H1 (cell line): ENCODE measurements at regions not wholly inside any gene's neighbourhood (a gene's known extent, or its start where the extent isn't known, plus 50 kb on each side); places are given as distances from the start of the nearest gene placed in this dataset.

Experiments
- CTCF ChIA-PET: fragments of 300-600 bp; sonication (Branson Sonifier 250); formaldehyde crosslinking; loops from one replicate; lab custom pipeline; 2021; ENCODE audit not compliant: partially characterized antibody; lab: Charles Lee
- POLR2A ChIA-PET: fragments of 300-600 bp; sonication (Branson Sonifier 250); formaldehyde crosslinking; loops from one replicate; lab custom pipeline; 2021; ENCODE audit warnings: inconsistent platforms; ENCODE audit not compliant: partially characterized antibody; lab: Charles Lee
- DNase-seq, 2 experiments: peaks; one replicate each; pipeline versions ENCODE4 v3.0.0 to v3.0.0-alpha.2; 2010 to 2022; ENCODE audit warnings: low spot score in 2 of 2, low read depth in 1 of 2, mixed read lengths in 1 of 2
- FAIRE-seq: peaks from 2 replicates; lab custom pipeline; 2011; peaks lifted over from hg19 to GRCh38; lab: Jason Lieb, UNC
- H2AFZ ChIP-seq: 2 replicates; pipeline ENCODE4 v1.8.1; 2012; ENCODE audit warnings: low read length, inconsistent platforms
- H2AK5ac ChIP-seq: 2 replicates; pipeline ENCODE4 v1.6.1; 2013; ENCODE audit warnings: low read depth, low read length
- H2BK120ac ChIP-seq: replicated peaks from 2 replicates; pipeline ENCODE3; 2013; ENCODE audit warnings: low read depth, low read length, inconsistent platforms
- H2BK12ac ChIP-seq: 2 replicates; pipeline ENCODE4 v1.6.1; 2013; ENCODE audit warnings: low read depth, low read length
- H2BK15ac ChIP-seq: 2 replicates; pipeline ENCODE4 v1.6.1; 2013; ENCODE audit warnings: low read length
- H2BK20ac ChIP-seq: 2 replicates; pipeline ENCODE4 v1.6.1; 2013; ENCODE audit warnings: low read length
- H2BK5ac ChIP-seq: 2 replicates; pipeline ENCODE4 v1.6.1; 2013; ENCODE audit warnings: low read depth, low read length
- H3K14ac ChIP-seq: 2 replicates; pipeline ENCODE4 v1.6.1; 2013; ENCODE audit warnings: inconsistent platforms; ENCODE audit not compliant: insufficient read length
- H3K18ac ChIP-seq: 2 replicates; pipeline ENCODE4 v1.6.1; 2013; ENCODE audit warnings: low read length; ENCODE audit errors: extremely low read depth
- H3K23ac ChIP-seq: 2 replicates; pipeline ENCODE4 v1.6.1; 2013; ENCODE audit warnings: inconsistent platforms; ENCODE audit not compliant: insufficient read length
- H3K23me2 ChIP-seq: 2 replicates; pipeline ENCODE4 v1.6.1; 2013; ENCODE audit warnings: low read depth, low read length
- H3K27ac ChIP-seq: 2 replicates; pipeline ENCODE4 v1.6.1; 2011; ENCODE audit warnings: low read depth, low read length, inconsistent platforms
- H3K27me3 ChIP-seq, 4 experiments: replicated peaks in 1 of 4; 1 replicate in 1 of 4; 2 replicates in 3 of 4; pipeline versions ENCODE4 v1.6.1 to v1.8.1; 2011 to 2013; ENCODE audit warnings: low read length in 3 of 4, mild to moderate bottlenecking in 3 of 4, inconsistent platforms in 2 of 4, mixed read lengths in 2 of 4, moderate library complexity in 1 of 4; ENCODE audit not compliant: control insufficient read depth in 3 of 4, insufficient read depth in 3 of 4; ENCODE audit errors: extremely low read depth in 1 of 4
- H3K36me3 ChIP-seq, 4 experiments: 2 replicates each; pipeline versions ENCODE4 v1.6.1 to v1.8.1; 2011 to 2013; ENCODE audit warnings: mild to moderate bottlenecking in 4 of 4, low read length in 3 of 4, moderate library complexity in 2 of 4, control low read depth in 1 of 4, inconsistent platforms in 1 of 4; ENCODE audit not compliant: insufficient read depth in 4 of 4, control insufficient read depth in 2 of 4
- H3K4ac ChIP-seq: replicated peaks from 2 replicates; pipeline ENCODE3; 2013; ENCODE audit warnings: low read length, low read depth, mixed read lengths, inconsistent platforms; ENCODE audit not compliant: insufficient read length
- H3K4me1 ChIP-seq, 4 experiments: replicated peaks in 1 of 4; 1 replicate in 1 of 4; 2 replicates in 3 of 4; pipeline versions ENCODE4 v1.6.1 to v1.8.1; 2011 to 2013; ENCODE audit warnings: low read length in 3 of 4, inconsistent platforms in 2 of 4, mixed read lengths in 1 of 4; ENCODE audit not compliant: insufficient read depth in 4 of 4, control insufficient read depth in 3 of 4
- H3K4me2 ChIP-seq, 2 experiments: 2 replicates each; pipeline versions ENCODE4 v1.6.1 to v1.8.1; 2011 to 2013; ENCODE audit warnings: low read depth in 2 of 2, low read length in 2 of 2, control low read depth in 1 of 2, inconsistent platforms in 1 of 2, mild to moderate bottlenecking in 1 of 2; ENCODE audit not compliant: insufficient read depth in 1 of 2
- H3K4me3 ChIP-seq, 4 experiments: fragments of 200-600, 300-600 bp in 1 of 4; sonication (generic), shearing (Covaris generic), sonication (Bioruptor Twin) in 1 of 4; 2 replicates each; pipeline versions ENCODE4 v1.5.1 to v1.8.1; 2011 to 2016; ENCODE audit warnings: low read length in 4 of 4, low read depth in 3 of 4, control low read depth in 2 of 4, inconsistent platforms in 2 of 4, mild to moderate bottlenecking in 2 of 4, mixed read lengths in 1 of 4, moderate library complexity in 1 of 4; ENCODE audit not compliant: insufficient read depth in 2 of 4; ENCODE audit errors: extremely low read depth in 1 of 4
- H3K56ac ChIP-seq: replicated peaks from 2 replicates; pipeline ENCODE3; 2013; ENCODE audit warnings: low read depth, mild to moderate bottlenecking, mixed read lengths, low read length, inconsistent platforms; ENCODE audit not compliant: insufficient read length
- H3K79me1 ChIP-seq: 2 replicates; pipeline ENCODE4 v1.6.1; 2013; ENCODE audit warnings: low read depth, low read length, control low read depth
- H3K79me2 ChIP-seq, 2 experiments: 2 replicates each; pipeline versions ENCODE4 v1.6.1 to v1.8.1; 2012 to 2013; ENCODE audit warnings: low read length in 2 of 2, mild to moderate bottlenecking in 2 of 2, inconsistent platforms in 1 of 2; ENCODE audit not compliant: insufficient read depth in 2 of 2, control insufficient read depth in 1 of 2
- H3K9ac ChIP-seq, 4 experiments: replicated peaks in 1 of 4; 1 replicate in 1 of 4; 2 replicates in 3 of 4; pipeline versions ENCODE4 v1.6.1 to v1.8.1; 2011 to 2013; ENCODE audit warnings: low read depth in 3 of 4, low read length in 3 of 4, control low read depth in 2 of 4, mild to moderate bottlenecking in 2 of 4, moderate library complexity in 2 of 4, inconsistent platforms in 1 of 4; ENCODE audit errors: extremely low read depth in 1 of 4
- H3K9me3 ChIP-seq, 2 experiments: 2 replicates each; pipeline versions ENCODE4 v1.6.1 to v1.8.1; 2012 to 2013; ENCODE audit warnings: mild to moderate bottlenecking in 2 of 2, moderate library complexity in 2 of 2, control low read depth in 1 of 2, inconsistent platforms in 1 of 2, low read depth in 1 of 2, low read length in 1 of 2, mixed read lengths in 1 of 2; ENCODE audit not compliant: insufficient read depth in 2 of 2
- H4K20me1 ChIP-seq, 2 experiments: replicated peaks in 1 of 2; 2 replicates each; pipeline versions ENCODE3 to v1.8.1; 2011 to 2013; ENCODE audit warnings: inconsistent platforms in 2 of 2, low read length in 2 of 2, mild to moderate bottlenecking in 1 of 2; ENCODE audit not compliant: insufficient read depth in 2 of 2, control insufficient read depth in 1 of 2
- H4K5ac ChIP-seq: 2 replicates; pipeline ENCODE4 v1.6.1; 2013; ENCODE audit warnings: low read length, low read depth, mixed read lengths, inconsistent platforms; ENCODE audit not compliant: insufficient read length
- H4K8ac ChIP-seq: 2 replicates; pipeline ENCODE4 v1.8.0; 2013; ENCODE audit warnings: mild to moderate bottlenecking, moderate library complexity, low read length, inconsistent platforms; ENCODE audit not compliant: insufficient read depth; ENCODE audit errors: extremely low read depth
- H4K91ac ChIP-seq: replicated peaks from 2 replicates; pipeline ENCODE3; 2013; ENCODE audit warnings: low read length, mixed read lengths, inconsistent platforms; ENCODE audit not compliant: insufficient read length
- GTF2F1 ChIP-seq: IDR thresholded peaks from 2 replicates; pipeline ENCODE4 v1.6.1; 2012; ENCODE audit warnings: low read depth, low read length, improper control_type of control experiment, borderline replicate concordance
- KDM5A ChIP-seq: fragments of 200-600 bp; IDR thresholded peaks from 2 replicates; pipeline ENCODE4 v1.7.1; 2012; ENCODE audit warnings: mild to moderate bottlenecking, low read length, inconsistent platforms, mixed read lengths
- POLR2AphosphoS5 ChIP-seq: IDR thresholded peaks from 2 replicates; pipeline ENCODE4 v1.6.1; 2011; ENCODE audit warnings: low read depth, low read length
- RFX5 ChIP-seq: IDR thresholded peaks from 2 replicates; pipeline ENCODE4 v1.6.1; 2011; ENCODE audit warnings: low read depth, low read length, improper control_type of control experiment, borderline replicate concordance
- RXRA ChIP-seq: IDR thresholded peaks from 2 replicates; pipeline ENCODE4 v1.6.1; 2011; ENCODE audit warnings: low read depth, mild to moderate bottlenecking, low read length, moderate library complexity; ENCODE audit not compliant: insufficient read depth
- SIN3A ChIP-seq, 2 experiments: IDR thresholded peaks in 1 of 2; conservative IDR thresholded peaks in 1 of 2; 2 replicates each; pipeline ENCODE4 v1.6.1; 2011 to 2012; ENCODE audit warnings: low read length in 2 of 2, improper control_type of control experiment in 1 of 2, low read depth in 1 of 2, mild to moderate bottlenecking in 1 of 2
- SP4 ChIP-seq: IDR thresholded peaks from 2 replicates; pipeline ENCODE4 v1.6.1; 2012; ENCODE audit warnings: low read length, inconsistent platforms
- WGBS, 2 experiments: shearing (Covaris generic) in 1 of 2; methylation state at CpG; one replicate each; pipeline versions ENCODE4 v1.1.6 to v1.1.7; 2013 to 2015; ENCODE audit warnings: low lambda C conversion rate in 2 of 2, mixed read lengths in 2 of 2, inconsistent platforms in 1 of 2, low coverage in 1 of 2, missing lambda C conversion rate in 1 of 2; ENCODE audit not compliant: insufficient replicate concordance in 2 of 2, insufficient coverage in 1 of 2, insufficient read length in 1 of 2; ENCODE audit errors: extremely low coverage in 1 of 2, missing lambda C conversion rate in 1 of 2; 5-methylcytosine and 5-hydroxymethylcytosine counted together
- TF ChIP-seq, protein P1 (sequence below): IDR thresholded peaks from 2 replicates; pipeline ENCODE4 v1.6.1; 2011; ENCODE audit warnings: low read depth, mild to moderate bottlenecking, low read length; ENCODE audit not compliant: insufficient read depth
- TF ChIP-seq, protein P2 (sequence below): IDR thresholded peaks from 2 replicates; pipeline ENCODE4 v1.6.1; 2012; ENCODE audit warnings: low read length, inconsistent platforms

DNA sequence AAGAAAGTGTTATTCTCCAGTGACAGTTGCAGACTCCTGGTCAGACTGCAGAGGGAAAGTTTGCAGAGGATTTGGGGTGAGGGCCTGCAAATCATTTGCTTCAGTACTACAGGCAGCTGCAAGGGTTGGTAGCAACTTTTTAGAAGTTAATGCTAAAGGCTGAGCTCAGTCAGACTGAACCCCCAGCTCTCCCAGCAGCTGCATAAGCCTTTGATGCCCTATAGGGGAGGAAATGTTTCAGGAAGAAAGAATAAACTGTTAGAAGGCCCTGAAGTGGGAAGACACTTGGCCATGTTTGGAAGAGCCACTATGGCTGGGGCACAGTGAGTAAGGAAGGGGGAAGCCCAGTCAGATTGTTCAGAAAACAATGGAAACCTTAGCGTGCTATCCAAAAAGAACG lies 383.6 kb downstream of the TTLL7 start:
- Histone ChIP-seq H4K5ac (no peak overlapping the region), H3K4ac (no peak overlapping the region), H3K14ac (no peak overlapping the region), H2AFZ (no peak overlapping the region), H3K79me2 (no peaks in the 10 kb centered on the region), H3K4me2 (no peak overlapping the region), H3K9me3 (no peaks in the 10 kb centered on the region), H2BK120ac (no peak overlapping the region), H3K36me3 (no peaks in the 10 kb centered on the region), H3K4me3 (no peak overlapping the region), H3K4me1 (peaks cover 0 to 20% (median 7%) of the 10 kb centered on the region in 4 experiments; a peak in 3 of 7 replicates), H3K27me3 (no peaks in the 10 kb centered on the region; a peak in 1 of 7 replicates), H4K20me1 (no peaks in the 10 kb centered on the region), H3K27ac (no peak overlapping the region), H3K23me2 (no peaks in the 10 kb centered on the region), H3K56ac (no peak overlapping the region), H3K79me1 (no peaks in the 10 kb centered on the region), H3K9ac (no peak overlapping the region), H2BK15ac (no peak overlapping the region), H2AK5ac (no peak overlapping the region), H4K8ac (no peak overlapping the region), H2BK12ac (no peak overlapping the region), H3K23ac (no peak overlapping the region), H2BK20ac (no peak overlapping the region), H4K91ac (no peak overlapping the region), H2BK5ac (no peak overlapping the region; the same call in 1 of the 2 replicates), H3K18ac (no peak overlapping the region)
- POLR2A ChIA-PET, result no interaction called here
- CTCF ChIA-PET, result interaction anchor here (0.7 kb wide), 1 partner anchor 10 kb away, joined by 3 read pairs; no protein-coding TSS in a partner anchor
- WGBS, 2 experiments, result 90% methylated on average over 2 of the region's 2 CpGs; no CpG with 5 or more reads in 1 of the 2 experiments
- DNase-seq (no peak), FAIRE-seq (no peak)
- TF ChIP-seq, protein P1, sequence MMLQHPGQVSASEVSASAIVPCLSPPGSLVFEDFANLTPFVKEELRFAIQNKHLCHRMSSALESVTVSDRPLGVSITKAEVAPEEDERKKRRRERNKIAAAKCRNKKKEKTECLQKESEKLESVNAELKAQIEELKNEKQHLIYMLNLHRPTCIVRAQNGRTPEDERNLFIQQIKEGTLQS, result no peak
- TF ChIP-seq SIN3A (conservative IDR thresholded peaks at IDR 0.05 in 1 of 2, IDR thresholded peaks at IDR 0.05 in 1 of 2; ENCODE audit: low read depth in 1 of 2, low read length in 2 of 2) (no peak), RFX5 (no peak), POLR2AphosphoS5 (no peak), SP4 (no peak), KDM5A (no peak), GTF2F1 (no peak), RXRA (no peak)
- TF ChIP-seq, protein P2, sequence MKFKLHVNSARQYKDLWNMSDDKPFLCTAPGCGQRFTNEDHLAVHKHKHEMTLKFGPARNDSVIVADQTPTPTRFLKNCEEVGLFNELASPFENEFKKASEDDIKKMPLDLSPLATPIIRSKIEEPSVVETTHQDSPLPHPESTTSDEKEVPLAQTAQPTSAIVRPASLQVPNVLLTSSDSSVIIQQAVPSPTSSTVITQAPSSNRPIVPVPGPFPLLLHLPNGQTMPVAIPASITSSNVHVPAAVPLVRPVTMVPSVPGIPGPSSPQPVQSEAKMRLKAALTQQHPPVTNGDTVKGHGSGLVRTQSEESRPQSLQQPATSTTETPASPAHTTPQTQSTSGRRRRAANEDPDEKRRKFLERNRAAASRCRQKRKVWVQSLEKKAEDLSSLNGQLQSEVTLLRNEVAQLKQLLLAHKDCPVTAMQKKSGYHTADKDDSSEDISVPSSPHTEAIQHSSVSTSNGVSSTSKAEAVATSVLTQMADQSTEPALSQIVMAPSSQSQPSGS, result no peak
